ENCODE measurements at regions not wholly inside any gene's neighbourhood (a gene's known extent, or its start where the extent isn't known, plus 50 kb on each side); places are given as distances from the start of the nearest gene placed in this dataset.
"Not testable (repeated sequence)": the region's sequence is repeated elsewhere in the genome, so short reads cannot be mapped to it uniquely, and the experiment has no call there.

DNA sequence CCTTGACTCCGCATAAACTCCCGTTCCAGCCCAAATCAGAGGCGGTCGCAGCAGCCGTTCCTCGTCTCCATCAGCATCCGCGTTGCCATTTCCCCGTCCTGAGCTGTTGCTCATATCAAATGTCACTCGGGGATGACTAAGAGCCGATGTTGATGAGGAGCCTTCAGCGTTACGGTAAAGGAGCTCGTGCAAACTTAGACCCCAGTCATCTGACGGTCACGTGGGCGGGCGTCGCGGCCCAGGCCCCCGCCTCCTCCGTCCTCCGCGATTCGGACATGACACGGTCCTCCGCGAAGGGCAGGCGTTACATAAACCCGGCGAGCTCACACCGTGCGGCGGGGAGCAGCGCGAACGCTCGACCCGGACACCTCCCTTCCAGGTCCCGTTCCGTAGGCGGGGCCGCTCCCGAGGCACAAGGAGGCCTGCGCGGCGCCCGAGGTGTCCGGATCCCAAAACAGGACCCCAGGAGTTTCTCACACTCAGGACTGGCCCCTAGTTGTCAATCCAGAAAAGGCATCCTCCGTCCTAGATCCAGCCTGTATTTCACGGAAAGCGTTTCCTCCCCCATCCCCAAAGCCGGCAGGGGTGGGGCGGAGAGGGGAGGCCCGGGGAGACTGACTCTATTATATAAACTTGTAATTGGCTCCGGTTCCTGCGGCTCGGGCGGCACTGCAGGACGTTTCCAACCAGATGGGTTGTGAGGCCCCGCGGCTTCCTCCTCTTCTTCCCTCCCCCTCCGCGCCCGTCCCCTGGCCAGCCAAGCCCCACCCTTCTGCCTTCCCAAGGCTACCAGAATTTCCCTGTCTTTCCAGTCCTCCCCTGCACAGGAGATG, 100.0 kb upstream of the IGF1R start:
- peak in 5 of 11 donors; percentile 42 to 63 (median 52) for DNase-seq (ENCODE audit: extremely low read depth in 1 of 11, low read depth in 9 of 11, low spot score in 4 of 11)

DNA sequence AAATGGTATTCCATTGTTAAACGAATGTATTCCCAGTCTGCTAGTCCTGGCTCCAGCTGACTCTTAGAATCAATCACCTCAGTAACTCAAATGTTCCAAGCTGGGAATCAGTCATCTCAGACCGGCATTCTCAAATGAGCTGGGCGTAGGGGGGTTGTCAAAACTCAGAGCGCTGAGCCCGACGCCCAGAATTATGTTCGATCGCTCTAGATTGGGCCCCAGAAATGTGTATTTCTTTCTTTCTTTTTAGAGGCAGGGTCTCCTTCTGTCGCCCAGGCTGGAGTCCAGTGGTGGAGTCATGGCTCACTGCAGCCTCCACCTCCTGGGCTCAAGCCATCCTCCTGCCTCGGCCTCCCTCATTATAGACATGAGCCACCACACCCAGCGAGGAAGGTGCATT, 99.3 kb upstream of the IGF1R start:
- no peak for DNase-seq (ENCODE audit: extremely low read depth in 1 of 11, low read depth in 9 of 11, low spot score in 4 of 11)

DNA sequence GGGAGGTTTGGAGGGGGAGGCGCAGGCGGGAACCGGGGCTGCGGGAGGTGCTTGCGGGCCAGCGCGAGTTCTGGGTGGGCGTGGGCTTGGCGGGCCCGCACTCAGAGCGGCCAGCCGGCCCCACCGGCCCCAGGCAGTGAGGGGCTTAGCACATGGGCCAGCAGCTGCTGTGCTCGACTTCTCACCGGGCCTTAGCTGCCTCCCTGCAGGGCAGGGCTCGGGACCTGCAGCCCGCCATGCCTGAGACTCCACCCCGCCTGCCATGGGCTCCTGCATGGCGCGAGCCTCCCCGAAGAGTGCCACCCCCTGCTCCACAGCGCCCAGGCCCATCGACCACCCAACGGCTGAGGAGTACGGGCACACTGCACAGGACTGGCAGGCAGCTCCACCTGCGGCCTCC, 98.6 kb upstream of the IGF1R start:
- DNase-seq (ENCODE audit: extremely low read depth in 1 of 11, low read depth in 9 of 11, low spot score in 4 of 11), result no peak

DNA sequence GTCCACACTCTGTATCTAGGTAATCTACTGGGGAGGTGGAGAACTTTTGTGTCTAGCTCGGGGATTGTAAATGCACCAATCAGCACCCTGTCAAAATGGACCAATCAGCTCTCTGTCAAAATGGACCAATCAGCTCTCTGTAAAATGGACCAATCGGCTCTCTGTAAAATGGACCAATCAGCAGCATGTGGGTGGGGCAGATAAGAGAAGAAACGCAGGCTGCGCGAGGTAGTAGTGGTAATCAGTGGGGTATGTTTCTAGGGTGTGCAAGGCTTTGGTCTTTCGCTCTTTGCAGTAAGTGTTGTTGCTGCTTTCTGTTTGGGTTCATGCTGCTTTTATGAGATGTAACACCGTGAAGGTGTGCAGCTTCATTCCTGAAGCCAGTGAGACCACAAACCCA, 98.0 kb upstream of the IGF1R start:
- DNase-seq (ENCODE audit: extremely low read depth in 1 of 11, low read depth in 9 of 11, low spot score in 4 of 11), result not testable (repeated sequence)

DNA sequence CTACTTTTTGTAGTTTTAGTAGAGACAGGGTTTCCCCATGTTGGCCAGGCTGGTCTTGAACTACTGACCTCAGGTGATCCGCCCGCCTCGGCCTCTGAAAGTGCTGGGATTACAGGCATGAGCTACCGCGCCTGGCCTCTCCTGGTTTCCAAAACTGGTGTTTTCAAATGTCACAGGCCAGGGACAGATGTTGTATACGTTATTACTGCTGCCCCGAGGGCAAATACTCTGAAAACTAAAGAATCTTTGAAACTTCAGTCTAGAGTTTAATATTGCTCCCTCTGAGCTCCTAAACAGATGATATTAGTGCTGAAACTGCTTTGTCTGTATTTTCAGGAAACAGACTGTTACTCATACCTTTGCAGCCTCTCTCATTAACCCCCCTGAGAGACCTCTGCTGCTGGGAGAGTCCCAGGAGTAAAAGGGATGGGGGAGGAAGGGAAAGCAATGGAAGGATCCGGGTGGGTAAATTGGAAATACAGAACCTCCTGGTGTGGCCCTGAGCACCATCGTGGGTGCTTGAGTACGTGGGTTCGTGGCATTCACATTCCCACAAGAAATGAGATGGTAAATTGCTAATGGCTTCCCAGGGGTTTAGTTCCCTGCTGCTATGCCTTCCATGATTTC, 96.3 kb upstream of the IGF1R start:
- DNase-seq (ENCODE audit: extremely low read depth in 1 of 11, low read depth in 9 of 11, low spot score in 4 of 11), result no peak

DNA sequence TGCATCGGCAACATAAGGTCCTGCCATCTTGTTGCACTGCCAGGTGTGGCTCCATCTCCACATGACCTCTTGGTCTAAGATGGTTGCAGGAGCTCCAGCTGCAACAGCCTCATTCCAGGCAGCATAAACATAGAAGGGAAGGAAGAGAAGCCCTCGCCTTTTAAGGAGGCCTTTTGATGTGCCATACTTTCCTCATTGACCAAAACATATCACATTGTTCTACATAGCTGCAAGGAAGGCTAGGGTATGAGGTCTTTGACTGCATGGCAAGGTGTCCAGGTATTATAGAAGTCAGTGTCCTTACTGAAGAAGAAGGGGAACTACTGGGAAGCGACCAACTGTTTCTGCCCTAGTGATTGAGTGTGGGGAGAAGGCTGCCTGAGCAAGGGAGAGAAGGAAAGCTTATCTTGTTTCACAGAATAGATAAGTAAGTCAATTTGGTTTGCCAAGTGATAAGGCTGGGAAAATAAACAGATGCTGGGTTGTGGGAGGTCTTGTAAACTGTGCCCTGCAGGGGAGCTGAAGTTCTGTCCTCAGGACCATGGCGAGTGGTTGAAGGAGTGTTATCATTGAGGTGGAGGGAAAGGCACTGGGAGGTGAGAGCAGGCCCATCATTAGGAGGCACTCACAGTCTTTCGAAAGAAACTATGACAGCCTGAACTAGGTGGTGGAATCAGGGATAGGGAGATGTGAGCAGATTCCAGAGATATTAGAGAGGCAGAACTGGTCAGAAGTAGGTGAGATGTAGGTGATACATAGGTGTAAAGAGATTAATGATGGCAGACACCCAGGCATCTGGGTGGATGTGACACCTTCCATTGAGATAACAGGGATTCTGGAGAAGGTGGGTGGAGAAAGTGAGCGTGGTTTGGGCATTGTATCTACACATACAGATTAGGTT, 93.8 kb upstream of the IGF1R start:
- DNase-seq (ENCODE audit: extremely low read depth in 1 of 11, low read depth in 9 of 11, low spot score in 4 of 11), result no peak

DNA sequence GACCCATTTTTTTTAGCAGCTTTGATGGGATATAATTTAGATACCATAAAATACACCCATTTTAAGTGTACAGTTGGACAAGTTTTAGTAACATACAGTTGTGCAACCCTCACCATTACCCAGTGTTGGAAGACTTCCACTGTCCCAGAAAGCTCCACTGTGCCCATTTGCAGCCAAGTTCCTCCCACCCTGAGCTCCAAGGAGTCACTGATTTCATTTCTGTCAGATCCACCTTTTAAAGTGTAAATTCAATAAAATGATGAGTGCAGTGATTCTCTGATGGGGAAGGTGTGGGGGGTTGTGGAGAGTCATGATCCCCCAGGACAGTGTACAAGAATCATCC, 93.2 kb upstream of the IGF1R start:
- no peak for DNase-seq (ENCODE audit: extremely low read depth in 1 of 11, low read depth in 9 of 11, low spot score in 4 of 11)

DNA sequence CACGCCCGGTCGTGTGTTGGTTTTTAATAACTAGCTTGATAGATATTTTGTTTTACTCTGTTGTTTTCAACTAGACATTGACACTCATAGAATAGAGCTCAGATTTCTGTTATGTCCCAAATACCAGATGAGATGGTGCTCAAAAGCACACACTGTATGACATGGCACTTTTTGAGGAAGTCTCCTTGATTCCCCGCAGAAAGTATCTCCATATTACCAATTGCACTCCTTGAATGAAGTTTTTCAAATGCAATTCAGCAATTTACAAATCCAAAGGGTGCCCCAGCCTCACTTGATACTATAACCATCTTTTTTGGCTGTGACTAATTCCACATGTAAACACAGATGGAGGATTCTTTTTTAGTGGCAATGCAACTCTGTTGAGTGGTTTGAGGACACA, 92.0 kb upstream of the IGF1R start:
- DNase-seq (ENCODE audit: extremely low read depth in 1 of 11, low read depth in 9 of 11, low spot score in 4 of 11), result no peak

DNA sequence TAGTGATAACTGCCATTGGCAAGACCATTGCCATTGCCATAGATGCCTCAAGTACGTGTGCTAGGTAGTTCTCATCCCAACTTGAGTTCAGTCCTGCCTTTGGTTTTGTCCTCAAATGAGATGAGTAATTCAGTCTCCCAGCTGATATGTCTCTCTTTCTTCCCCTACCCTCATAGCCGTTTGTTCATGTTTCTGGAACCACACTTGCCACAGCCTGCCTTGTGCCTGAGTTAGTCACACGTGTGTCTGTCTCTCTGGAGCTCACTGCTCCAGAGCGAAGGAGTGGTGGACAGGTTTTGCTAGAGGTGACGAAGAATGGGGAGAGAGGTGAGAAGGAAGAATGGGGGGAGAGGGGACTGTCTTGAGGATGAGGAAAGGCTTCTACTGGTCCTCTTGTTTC, 88.0 kb upstream of the IGF1R start:
- DNase-seq (ENCODE audit: extremely low read depth in 1 of 11, low read depth in 9 of 11, low spot score in 4 of 11), result no peak

DNA sequence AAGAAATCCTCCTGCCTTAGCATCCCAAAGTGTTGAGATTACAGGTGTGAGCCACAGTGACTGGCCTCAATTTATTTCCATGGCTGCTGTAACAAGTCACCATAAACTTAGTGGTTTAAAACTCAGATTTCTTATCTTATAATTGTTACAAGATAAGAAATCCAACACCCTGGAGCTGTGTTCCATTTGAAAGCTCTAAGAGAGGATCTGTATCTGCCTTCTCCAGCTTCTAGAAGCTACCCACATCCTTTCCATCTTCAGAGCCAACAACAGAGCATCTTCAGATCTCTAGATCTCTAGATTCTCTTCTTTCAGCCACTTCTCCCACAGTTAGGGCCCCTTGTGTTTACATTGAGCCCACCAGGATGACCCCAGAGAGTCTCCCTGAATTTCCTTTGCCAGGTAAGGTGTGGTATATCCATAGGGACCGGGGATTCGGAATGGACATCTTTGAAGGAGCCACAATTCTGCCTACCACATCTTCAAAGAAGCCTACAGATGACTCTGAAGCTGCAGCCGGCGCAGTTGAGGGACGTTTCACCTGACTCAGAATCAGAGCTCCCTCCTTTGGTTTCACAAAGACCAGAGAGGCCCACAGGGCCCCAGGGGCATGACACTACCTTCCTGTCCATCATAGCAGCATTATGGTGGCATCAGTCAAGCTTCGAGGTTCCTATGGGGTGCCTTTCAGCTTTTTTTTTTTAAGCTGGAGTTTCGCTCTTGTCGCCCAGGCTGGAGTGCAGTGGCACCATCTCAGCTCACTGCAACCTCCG, 87.0 kb upstream of the IGF1R start:
- DNase-seq (ENCODE audit: extremely low read depth in 1 of 11, low read depth in 9 of 11, low spot score in 4 of 11), result no peak

DNA sequence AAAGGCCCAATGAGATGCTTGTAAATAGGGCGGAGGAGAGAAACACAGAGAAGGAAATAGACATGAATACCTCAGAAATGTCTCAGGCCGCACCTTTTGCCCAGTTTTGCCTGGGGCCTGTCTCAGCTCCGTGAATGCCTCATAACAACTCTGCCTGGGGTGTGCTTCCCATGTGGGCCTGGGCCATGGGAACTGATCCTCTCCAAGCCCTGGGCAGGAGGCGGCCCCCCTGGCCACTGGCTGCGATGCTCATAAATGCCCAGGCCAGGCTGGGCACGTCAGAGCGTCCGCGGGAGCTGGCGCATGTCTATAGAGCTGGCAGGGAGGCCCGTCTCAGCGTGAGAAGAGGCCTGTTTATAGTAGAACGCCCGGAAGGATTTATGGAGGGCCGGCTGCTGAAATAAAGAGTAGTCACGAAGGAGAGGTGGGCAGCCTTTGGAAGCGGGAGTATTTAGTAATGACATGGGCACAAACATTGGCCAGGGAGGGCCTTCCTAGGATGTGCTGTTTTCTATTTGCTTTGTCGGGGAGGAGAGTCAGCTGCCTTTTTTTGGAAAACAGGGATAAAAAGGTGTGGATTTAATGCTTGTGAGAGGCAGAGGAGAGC, 85.9 kb upstream of the IGF1R start:
- DNase-seq (ENCODE audit: extremely low read depth in 1 of 11, low read depth in 9 of 11, low spot score in 4 of 11), result no peak

DNA sequence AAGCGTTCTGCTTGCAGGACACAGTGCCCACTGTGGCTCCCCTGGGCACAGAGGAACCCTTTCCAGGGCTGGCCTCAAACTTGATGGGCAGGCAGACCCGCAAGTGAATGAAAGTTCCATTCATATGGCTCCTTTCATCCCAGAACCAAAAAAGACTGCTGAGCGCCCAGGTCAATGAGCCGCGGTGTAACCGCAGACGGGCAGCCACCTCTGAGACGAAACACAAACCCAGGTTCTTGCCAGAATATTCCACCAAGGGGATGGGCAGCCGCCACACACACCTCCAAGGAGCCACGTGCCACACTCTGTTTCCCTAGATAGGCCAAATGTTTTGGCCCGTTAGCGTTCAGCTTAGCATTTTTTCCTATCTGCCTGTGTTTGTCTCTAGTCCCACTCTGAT, 82.8 kb upstream of the IGF1R start:
- DNase-seq (ENCODE audit: extremely low read depth in 1 of 11, low read depth in 9 of 11, low spot score in 4 of 11), result no peak

DNA sequence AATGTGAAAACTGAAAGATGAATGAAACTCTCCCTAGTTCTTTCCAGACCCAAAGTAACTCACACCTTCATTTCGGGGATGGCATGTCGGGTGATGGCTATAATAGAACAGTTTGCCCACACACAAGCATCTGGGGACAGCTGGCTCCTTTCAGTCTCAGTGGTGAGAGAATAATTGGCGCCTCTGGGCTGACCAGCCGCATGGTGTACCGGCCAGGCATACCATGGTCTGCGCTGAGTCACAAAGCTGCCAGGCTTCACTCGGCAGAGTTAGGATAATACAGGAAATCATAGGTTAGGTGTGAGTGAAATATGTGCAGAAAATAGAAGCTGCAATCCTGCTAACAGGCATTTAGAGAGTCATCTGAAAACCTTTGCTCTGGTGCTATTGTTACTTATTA, 80.4 kb upstream of the IGF1R start:
- no peak for DNase-seq (ENCODE audit: extremely low read depth in 1 of 11, low read depth in 9 of 11, low spot score in 4 of 11)

DNA sequence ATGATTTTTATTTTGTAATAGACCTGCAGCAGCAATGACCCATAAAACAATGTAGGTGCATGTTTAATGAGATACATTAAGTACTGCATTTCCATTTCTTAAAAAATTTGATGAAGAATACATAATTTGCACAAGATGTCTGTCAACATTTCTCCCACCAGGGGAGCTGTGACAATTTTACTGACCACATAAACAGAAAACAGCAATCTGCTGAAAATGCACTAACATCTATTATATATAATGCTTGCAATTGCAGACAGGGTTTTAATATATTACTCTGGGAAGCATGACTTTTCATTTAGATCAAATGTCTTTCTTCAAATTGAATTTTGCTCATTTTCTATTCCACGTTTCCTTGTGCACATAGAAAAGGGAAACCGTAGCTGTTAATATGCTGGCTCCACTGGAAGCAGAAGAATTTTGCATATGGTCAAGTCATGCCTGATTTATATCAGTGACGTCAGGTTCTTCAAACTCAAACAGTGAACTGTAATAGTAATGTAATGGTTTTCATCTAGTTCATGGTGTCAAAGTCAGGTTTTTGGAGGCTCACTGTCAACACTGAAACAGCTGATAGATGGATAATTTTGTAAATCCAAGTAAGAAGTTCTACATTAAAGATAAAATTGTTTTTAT, 79.8 kb upstream of the IGF1R start:
- DNase-seq (ENCODE audit: extremely low read depth in 1 of 11, low read depth in 9 of 11, low spot score in 4 of 11), result no peak

DNA sequence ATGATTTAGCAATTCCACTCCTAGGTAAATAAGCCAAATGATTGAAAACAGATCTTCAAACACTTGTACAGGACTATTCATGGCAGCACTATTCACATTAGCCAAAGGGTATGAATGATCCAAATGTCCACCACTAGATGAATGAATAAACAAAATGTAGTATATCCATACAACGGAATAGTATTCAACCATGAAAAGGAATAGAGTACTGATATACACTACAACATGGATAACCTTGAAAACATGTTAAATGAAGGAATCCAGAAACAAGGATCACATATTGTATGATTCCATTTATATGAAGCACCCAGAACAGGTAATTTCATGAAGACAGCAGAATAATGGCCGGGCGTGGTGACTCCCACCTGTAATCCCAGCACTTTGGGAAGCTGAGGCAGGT, 78.2 kb upstream of the IGF1R start:
- no peak for DNase-seq (ENCODE audit: extremely low read depth in 1 of 11, low read depth in 9 of 11, low spot score in 4 of 11)

DNA sequence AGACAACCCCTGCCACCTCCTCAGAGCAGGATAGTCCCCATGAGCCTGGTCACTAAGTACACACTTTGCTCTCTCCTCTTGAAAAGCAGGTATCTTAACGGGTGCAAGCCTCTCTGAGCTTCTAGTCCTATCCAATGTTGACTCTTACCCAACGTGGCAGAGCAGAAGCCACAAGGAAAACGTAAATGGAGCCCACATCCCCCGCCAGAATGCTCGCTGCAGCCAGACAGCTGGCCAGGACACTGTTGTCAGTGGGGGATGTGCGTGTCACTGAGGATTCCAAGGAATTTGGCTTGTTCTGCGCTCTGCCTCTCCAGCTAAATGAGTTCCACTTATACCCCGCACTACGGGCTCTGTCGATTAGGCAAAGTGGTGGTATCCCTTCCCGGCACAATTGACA, 67.8 kb upstream of the IGF1R start:
- DNase-seq (ENCODE audit: extremely low read depth in 1 of 11, low read depth in 9 of 11, low spot score in 4 of 11), result peak in 1 of 11 donors; percentile 14

DNA sequence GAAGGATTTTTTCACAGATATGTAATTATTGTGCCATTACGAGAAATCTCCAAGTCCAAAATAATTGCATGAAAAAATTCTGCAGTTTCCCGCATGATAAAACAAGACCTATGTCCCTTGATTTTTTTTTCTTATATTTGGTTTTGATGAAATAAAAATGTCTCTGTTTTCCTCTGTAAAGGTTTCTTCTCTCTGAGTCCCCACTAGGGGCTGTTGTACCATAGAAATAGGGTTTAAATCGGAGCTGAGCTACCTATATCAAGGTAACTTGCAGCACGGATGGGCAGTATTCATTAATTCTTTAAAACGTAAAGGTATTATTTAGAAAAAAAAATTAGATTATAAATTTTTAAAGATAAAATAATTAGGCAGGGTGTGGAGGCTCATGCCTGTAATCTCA, 66.6 kb upstream of the IGF1R start:
- DNase-seq (ENCODE audit: extremely low read depth in 1 of 11, low read depth in 9 of 11, low spot score in 4 of 11), result no peak

DNA sequence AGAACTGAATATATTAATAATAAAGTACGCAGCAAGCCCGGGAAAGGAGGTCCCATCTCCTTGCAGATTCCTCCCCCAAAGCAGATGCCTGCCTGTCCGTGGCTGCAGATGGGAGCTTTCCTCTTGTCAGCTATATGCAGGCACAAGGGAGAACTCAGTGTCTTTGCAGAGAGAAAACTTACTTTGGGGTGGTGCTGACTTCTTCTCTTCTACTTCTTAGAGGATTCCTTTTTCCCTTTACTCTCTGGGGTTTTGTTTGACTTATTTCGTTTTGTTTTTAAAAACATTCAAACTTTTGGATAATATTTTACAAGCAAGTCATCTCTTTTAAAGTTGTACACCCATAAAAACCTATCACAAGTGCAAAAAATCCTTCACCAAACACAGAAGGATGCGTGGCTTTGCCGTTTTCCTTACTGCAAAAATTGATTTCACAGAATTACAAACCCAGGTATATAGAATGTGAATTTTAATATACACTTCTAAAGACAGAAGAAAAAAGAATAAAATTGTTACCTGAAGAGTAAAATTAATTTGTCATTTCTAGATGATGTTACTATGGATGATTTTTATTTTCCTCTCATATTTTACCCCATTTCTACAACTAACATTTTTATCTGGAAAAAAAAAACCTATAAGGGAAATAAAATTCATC, 65.3 kb upstream of the IGF1R start:
- DNase-seq (ENCODE audit: extremely low read depth in 1 of 11, low read depth in 9 of 11, low spot score in 4 of 11), result no peak
